GM19463 (cell line): ENCODE measurements at regions not wholly inside any gene's neighbourhood (a gene's known extent, or its start where the extent isn't known, plus 50 kb on each side); places are given as distances from the start of the nearest gene placed in this dataset.

ENCODE experiments used
- ATAC-seq: cut with Tn5 transposase; IDR thresholded peaks from one replicate; pipeline ENCODE4 v1.9.1; 2021; ENCODE audit warnings: mild to moderate bottlenecking, moderate library complexity; ENCODE audit not compliant: unreplicated experiment

DNA sequence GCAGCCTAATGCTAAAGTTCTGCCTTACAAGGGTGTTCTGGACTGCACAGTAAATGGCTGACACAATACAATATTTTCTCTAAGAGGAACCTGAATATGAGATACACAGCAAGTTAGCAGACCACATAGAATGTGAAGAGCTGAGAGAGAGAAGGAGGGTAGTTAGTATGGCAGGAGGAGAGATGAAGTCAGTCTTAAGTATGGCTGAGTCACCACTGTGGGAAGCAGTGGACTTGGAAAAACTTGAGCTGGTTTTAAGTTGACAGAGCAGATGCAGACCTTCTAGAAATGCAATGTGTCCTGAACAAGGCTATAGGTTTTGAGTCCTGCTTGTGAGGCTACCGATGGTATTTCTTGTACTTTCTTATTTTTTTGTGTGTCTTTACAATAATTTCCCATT lies 172.5 kb downstream of the SH2D1A start:
- ATAC-seq: no peak

DNA sequence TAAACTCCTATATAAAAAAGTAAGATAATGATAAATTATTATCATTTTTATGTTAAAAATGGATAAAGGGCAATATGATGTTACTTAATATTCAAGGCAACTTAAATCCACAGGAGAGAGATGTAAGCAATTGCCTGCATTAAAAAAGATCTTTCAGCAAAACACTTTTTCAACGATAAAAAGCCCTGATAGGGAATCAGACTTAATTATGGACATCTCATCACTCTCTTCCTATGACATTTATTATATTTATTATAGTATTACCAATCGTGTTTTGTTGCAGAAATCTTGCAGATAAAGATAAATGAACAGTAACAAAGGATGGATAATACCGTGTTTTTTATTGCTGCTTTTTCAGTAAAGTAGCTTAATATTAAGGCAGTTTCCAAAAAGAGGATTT lies 178.5 kb downstream of the SH2D1A start:
- no peak for ATAC-seq

DNA sequence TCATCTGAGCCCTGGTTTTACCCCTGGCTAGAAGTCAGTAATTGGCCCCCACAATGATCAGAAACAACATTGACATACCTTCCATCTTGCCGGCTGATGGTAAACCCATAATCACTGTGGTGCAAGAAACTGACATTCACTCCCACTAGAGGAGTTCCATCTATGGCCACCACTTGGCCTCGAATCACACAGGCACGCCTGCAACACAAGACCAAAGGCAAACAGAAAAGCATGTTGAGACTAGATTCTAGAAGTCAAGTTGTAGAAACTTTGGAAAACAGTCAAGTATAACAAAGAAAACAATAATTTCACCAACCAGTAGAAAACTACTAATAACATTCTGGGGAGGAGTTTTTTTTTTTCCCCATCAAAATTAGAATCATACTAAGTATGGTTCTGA lies 183.4 kb downstream of the SH2D1A start:
- ATAC-seq: no peak

DNA sequence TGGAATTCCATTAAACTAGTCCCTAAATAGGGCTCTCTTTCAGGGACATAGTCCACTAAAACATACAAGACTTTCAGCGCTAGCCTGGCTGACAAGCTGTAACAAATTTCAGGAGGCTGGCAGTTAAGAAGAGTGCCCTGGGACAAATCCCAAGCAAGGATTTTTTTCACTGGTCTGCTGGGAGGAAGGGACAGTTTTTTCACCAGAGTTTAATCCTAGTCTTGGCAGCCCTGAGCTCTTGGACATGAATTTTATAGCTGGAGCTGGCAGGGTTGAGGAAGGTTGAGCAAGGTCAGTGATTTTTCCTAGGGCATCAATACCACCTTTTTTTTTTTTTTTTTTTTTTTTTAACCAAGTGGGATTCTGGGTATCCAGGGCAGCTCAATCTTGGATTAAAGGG lies 184.4 kb downstream of the SH2D1A start:
- ATAC-seq: no peak

DNA sequence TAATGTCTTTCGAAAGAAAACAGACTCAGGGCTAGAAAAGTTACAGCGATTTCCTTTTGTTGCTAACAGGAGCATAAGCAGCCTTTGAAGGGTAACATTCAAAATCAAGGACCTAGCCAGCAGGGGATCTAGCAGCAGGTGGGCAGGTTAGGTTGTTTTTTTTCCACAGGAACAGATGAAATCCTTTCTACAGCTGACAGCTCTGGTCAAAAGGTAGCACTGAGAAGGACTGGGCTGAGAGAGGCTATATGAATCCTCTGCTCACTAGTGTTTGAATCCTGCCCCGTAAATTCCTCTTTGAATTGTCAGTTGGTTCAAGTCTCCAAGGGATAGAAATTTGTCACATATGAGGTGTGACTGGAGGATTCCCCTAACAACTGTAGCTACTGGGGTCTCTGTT lies 188.2 kb downstream of the SH2D1A start:
- no peak for ATAC-seq

DNA sequence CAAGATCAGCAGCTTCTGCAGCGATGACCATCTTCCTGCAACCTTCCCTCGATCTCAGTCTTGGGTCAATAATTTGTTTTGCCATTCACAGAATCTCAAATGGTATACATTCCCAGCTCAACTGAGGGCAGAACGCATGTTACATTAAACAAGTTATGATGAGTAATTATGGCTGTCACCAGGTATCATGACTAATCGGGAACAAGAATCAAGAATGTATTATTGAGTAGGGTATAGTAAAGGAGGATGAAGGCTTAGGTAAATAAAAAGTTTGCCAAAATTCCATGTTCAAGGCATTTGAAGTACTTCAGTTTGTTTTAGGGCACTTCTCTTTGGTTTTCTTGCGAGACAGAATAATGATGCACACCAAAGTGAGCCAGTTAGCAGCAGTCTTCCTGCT lies 194.1 kb downstream of the SH2D1A start:
- ATAC-seq: no peak

DNA sequence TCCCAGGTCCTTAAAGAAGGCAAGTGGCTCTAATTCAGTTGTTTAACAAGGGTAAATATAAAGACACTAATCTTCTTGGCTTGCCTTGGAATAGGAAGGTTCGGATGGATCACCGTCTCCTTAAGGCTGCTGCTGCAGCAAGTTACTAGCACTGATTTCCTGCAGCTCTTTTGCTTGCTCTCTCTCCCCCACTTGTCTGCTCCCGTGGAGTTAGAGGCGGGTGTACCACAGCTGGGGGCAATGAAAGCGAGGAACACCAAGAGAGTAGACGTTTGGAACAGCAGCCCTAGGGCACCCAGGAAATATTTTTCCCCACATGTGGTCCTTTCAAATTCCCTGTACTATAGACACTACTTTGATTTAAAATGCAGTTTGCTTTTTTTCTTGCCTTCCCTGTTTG lies 202.2 kb downstream of the SH2D1A start:
- no peak for ATAC-seq

DNA sequence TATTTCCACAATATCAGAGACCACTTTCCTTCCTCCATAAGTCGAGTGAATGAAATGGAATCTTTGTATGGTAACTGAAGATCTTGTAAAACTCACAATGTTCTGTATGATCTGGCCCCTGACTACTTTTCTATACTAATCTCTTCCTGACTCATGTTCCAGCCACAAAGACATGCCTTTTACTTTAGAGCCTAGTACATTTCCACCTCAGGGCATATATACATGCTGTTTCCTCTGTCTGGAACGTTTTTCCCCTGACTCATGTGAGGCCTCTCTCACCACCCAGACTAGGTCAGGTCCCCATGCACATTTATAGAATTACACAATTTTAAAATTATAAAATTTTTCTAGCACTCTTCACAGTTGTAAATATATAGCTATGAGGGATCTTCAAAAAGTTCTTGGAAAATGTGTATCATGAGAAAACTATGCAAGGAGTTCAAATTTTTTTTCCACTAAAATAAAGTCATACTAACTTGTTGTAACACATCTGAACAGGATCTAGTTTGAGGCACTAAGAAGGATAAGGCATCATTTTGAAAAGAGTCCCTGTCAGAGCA lies 208.8 kb downstream of the SH2D1A start:
- no peak for ATAC-seq

DNA sequence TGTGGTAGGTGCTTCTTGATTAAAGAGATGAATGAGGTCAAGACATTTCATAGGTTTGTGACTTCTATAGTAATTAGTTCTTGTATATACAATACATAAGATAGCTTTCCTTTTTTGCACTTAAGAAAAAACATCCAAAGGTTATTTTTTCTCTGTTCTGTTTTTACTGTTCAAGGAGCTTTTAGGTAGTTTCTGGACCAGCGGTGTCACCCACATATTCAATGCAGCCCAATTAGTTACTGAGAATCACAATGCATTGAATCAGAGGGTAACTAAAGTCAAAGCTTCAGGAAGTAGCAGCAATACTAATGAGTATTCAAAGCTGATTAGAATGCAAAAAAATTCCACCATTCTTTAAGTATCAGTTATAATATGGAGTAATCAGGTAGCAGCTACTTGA lies 211.6 kb downstream of the SH2D1A start:
- no peak for ATAC-seq

DNA sequence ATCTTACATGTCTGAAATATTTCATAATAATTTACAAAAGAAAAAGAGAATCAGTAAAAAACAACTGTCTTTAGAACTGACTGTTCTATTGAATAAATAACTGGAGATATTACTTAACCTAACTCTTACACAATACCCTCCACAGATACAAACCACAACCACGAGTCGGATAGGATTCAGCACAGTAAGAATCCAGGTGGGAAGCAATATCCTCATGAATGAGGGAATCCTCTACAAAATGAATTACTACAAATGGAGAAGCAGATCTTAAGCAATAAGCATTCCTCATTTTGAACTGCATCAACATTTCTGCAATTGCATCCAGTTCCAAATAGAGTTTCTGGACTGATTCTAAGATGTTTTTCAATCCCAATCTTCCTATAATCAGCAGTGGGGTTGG lies 227.1 kb downstream of the SH2D1A start:
- no peak for ATAC-seq

DNA sequence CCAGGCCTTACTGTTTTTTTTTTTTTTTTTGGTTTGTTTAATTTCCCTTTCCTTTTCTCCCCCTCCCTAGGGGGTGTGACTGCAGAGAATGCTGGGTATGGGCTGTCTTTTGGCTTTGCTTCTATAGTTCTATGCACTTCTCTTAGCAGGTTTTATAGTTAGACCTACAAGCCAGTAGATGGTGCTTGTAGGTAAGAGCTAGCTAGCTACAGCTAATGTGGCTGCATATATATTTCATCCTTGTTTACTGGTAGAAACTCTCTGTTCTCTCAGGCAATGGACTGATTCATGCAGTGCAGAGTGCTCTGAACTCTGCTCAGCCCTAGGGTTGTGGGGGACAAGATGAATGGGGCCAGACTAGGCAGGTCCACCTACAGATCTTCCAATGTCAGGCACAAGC lies 246.4 kb downstream of the SH2D1A start:
- ATAC-seq: no peak

DNA sequence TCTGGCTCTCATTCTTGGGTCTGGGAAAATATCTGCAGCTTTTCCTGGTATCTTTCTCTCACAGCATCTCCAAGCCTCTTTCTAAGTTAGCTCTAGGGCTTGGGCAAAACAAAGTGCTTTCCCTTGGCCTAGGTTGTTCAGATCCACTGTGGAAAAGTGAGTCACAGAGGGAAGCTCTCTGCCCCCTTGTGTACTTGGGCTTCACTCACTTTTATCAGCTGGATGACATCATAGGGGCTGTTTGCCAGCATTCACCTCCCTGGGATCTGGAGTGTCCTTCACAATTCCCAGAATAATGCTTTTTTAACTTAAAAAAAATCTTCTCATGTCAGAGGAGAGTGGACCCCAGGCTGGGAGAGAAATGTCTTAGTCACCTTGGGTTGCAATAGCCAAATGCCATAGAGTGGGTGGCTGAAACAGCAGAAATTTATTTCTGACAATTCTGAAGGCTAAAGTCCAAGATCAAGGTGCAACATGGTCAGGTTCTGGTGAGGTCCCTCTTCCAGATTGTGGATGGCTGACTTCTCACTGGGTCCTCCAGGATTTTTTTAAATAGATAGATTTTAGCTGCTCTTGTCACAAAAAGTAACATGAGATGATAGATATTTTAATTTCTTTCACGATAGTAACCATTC lies 247.8 kb downstream of the SH2D1A start:
- no peak for ATAC-seq

DNA sequence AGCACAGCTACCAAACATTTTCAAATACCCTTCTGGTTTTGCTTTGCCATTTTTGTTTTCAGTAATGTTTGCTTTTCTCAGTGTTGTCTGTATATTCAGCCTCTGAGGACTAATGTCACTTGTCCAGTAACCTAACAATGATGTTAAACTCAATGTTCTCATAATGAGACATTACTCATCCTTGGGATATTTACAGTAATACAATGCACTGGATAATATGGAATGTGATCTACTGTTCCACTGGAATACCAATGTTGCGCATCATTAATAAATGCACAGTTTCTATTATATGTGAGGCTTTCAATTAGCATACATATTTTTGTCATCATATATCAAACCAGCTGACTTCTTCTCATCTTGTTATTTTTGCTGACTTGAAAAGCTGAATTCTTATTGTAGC lies 259.1 kb downstream of the SH2D1A start:
- ATAC-seq: no peak

DNA sequence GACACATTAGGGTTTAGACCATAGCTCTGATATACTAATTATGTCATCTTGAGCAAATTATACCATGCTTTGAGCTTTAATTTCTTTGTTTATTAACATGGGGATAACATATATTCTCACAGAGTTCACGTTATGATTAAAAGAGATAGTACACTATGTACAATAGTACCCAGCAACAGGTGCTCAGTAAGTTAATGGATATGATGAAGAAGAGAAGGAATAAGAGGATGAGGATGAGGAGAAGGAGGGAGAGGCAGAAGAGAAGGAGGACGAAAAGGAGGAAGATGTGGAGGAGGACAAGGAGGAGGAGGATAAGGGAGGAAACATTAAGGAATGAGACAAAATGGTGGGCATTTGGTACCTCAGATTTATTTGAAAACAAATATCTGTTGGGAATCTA lies 260.4 kb downstream of the SH2D1A start:
- no peak for ATAC-seq

DNA sequence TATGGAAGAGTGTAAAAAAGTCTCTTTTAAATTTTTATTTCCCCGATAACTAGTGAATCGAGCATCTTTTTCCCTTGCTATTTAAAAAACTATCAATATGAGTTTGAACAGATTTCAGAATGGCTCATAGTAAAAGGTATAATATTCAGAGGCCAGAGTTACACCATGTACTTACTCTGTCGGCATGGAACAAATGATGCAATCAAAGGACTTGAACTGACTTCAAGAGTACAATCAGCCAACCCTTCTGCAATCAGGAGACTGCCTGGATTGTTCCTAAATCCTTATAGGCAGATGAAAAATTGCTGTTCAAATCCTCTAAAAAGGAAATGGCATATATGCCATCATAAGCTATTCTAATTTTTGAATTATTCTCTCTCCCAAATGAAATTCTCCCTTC lies 273.3 kb downstream of the SH2D1A start:
- no peak for ATAC-seq

DNA sequence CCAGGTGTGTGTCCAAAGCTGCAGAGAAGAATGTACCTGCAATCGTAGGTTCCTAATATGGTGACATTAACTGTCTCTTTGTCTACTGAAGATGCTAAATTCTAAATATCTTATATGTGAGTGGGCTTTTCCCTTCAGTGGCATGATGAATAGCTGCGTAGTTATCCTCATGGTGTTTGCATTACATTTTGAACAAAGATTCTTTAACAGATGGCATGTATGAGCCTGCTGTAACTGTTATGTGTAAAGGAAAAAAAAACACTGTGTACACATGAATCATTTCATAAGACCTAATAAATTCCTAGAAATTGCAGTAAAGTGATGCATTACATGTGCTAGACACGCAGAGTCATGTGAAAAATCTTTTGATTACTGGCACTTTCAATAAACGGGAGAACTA lies 288.0 kb downstream of the SH2D1A start:
- ATAC-seq: no peak

DNA sequence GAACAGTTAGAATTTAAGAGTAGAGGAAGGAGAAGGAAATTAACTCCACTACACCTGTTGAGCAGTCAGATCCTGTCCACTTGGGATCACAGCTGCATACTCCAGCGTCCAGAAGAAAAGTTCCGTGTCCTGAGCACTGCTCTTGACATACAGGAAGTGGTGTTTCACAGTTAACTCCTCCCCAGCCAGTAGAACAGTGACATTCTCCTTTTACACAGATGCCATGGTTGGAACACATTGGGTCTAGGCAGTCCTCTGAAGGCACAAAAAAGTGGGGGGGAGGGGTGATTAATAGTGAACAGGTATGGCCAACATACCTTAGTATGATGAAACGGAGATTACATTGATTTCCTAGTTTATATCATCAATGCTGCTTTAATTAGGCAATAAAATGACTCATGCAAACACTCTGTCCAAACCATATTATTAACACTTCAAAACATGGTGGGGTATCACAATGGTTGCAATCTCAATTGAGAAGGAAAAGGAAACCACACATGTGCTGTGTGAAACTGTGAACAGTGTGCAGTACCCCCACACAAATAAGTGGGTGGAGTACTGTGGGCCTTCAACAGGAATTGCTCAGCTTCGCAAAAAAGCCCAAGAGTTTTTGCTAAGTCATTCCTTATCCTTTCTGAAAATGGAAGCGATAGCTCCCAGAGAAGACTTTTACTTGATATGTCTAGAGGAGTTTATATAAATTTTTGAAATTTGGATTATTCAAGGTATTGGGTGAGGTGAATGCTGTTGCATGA lies 295.6 kb downstream of the SH2D1A start:
- no peak for ATAC-seq

DNA sequence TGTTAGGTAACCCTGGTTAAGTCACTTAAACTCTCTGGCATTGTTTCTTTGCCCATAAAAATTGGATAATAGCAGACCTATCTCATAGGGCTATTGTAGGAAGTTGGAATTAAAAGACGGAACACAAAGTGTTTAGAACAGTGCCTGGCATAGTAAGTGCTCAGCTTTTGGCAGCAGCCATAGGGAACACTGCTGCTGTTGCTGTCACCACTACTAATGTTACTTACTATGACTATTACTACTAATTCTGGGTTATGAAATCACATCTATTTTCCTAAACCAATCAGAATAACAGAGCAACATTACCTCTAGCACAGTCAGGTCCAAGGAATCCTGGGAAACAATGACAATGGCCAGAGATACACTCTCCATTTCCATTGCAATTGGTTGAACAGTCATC lies 300.0 kb downstream of the SH2D1A start:
- no peak for ATAC-seq

DNA sequence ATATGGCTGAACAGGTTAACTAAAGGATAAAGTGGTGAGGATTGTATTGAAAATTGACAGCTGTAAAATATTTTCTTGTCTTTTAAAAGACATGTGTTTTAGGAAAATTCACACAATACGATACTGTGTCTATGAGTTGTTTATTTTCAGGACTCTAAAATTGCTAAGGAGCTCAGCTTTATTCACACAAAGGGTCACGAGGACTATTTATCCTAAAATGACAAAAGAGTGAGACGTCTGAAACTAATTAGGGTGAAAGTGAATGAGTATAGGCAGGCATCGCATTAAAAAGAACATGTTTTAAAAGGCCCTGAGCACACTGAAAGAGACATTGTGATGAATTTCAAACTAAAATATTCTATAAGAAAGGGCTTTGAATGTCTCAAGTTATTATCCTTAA lies 304.7 kb downstream of the SH2D1A start:
- no peak for ATAC-seq

DNA sequence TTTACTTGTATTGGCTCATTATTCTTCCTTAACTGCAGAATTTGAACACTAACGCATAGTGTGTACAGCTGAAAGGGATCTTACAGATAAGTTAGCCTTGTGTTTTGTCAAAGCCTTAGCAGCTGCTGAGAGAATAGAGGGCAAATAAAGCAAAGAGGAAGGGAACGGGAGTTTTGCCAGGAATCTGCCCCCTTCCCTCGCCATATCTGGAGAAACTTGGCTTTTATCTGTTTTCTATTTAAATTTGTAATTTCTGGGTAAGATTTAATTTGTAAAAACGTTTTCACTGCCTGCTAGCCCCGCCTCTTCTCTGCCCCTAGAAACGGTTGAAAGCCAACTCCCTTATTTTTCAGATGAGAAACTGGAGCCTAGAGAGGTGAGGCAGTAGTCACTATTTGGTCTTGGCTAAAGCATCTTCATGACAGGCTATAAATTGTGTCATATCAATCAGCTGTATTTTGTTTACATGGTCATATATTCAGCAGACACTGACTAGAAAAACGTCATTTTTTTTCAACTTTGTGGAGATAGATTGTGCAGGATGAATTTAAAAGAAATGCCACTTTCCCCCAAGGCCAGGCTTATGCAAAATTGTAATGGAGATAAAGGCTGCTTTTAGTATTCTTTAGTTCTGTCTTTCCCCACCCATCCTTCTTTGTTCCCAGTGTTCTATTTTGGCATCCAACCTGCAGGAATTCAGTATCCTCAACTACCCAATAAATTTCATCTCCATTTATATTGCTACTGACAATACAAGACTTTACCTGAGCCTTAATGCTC lies 319.4 kb downstream of the SH2D1A start:
- ATAC-seq: no peak

DNA sequence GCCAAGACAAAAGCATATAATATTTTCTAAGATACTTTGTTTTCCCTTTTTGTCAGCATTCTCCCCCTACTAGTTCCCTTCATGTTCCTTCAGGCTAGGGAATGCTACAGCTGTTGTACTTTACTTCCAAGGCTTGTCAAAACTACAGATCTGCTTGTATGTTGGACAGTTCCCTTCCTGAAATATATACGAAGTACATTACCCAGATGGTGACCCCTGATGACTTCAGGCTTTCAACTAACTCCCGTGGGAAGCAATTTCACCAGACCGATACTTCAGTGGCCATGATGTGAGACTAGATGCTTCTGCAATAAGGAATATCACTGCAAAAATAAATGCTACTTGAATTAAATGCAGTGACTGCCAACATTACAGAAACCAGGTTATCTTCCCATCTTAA lies 332.8 kb downstream of the SH2D1A start:
- ATAC-seq: no peak

DNA sequence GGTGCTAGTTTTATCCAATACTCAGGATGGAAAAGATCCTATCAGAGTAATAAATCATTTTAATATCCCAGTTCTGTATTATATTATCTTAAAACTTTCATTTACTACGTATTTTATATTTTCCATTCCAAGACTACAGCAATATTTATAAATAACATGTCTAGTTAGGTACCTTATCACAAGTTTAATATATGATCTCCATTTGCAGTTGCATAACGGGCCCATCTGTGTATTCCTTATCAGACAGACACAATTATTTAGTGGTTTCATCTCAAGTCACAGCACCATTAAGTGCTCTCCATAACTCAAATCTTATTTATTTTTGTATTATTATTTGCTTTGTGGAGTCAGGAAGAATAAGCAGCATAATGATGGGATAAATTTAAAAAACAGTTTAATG lies 333.9 kb downstream of the SH2D1A start:
- ATAC-seq: no peak
